Gastrocnemius medialis (tissue), 4 donors: ENCODE measurements at regions not wholly inside any gene's neighbourhood (a gene's known extent, or its start where the extent isn't known, plus 50 kb on each side); places are given as distances from the start of the nearest gene placed in this dataset.

Experiments
- ATAC-seq, 2 donors: fragments of 150-250 bp; one replicate each; pipeline ENCODE4 v1.9.1; 2016
- DNase-seq, 2 donors: peaks; one replicate each; pipeline ENCODE4 v3.0.0-alpha.2; 2019
- H3K27ac ChIP-seq, 4 donors: fragments of 200-600 bp; sonication (generic); 1 replicate in 1 of 4; 2 replicates in 3 of 4; pipeline ENCODE4 v1.5.1; 2016 to 2018; ENCODE audit warnings: mild to moderate bottlenecking in 2 of 4, moderate library complexity in 1 of 4
- H3K27me3 ChIP-seq, 3 donors: fragments of 200-600 bp; sonication (generic) in 2 of 3; 1 replicate in 1 of 3; 2 replicates in 2 of 3; pipeline versions ENCODE4 v1.5.1 to v1.6.0; 2016 to 2019; ENCODE audit warnings: mild to moderate bottlenecking in 1 of 3, moderate library complexity in 1 of 3
- H3K36me3 ChIP-seq, 2 donors: fragments of 200-600 bp; sonication (generic) in 1 of 2; one replicate each; pipeline ENCODE4 v1.5.1; 2017 to 2018
- H3K4me1 ChIP-seq, 2 donors: fragments of 200-600 bp; sonication (generic) in 1 of 2; one replicate each; pipeline ENCODE4 v1.5.1; 2016 to 2017; ENCODE audit warnings: mild to moderate bottlenecking in 2 of 2
- H3K4me3 ChIP-seq, 4 donors: fragments of 200-600 bp; sonication (generic) in 3 of 4; 1 replicate in 1 of 4; 2 replicates in 3 of 4; pipeline ENCODE4 v1.5.1; 2016 to 2019; ENCODE audit warnings: mild to moderate bottlenecking in 2 of 4
- H3K9me3 ChIP-seq, 3 donors: fragments of 200-600 bp; sonication (generic) in 2 of 3; 1 replicate in 1 of 3; 2 replicates in 2 of 3; pipeline ENCODE4 v1.5.1; 2016 to 2019
- CTCF ChIP-seq, 5 experiments: fragments of 450-650 bp in 3 of 5; fragments of 200-600 bp in 2 of 5; sonication (generic) in 2 of 5; IDR thresholded peaks in 4 of 5; conservative IDR thresholded peaks in 1 of 5; 1 replicate in 4 of 5; 2 replicates in 1 of 5; pipeline ENCODE4 v1.5.1; 2016 to 2019; ENCODE audit warnings: antibody characterized with exemption in 5 of 5, mild to moderate bottlenecking in 3 of 5, moderate library complexity in 3 of 5
- POLR2A ChIP-seq, 2 donors: fragments of 450-650 bp; IDR thresholded peaks; one replicate each; pipeline ENCODE4 v1.6.1; 2017; ENCODE audit warnings: antibody characterized with exemption in 2 of 2, mild to moderate bottlenecking in 2 of 2, moderate library complexity in 2 of 2
- in situ Hi-C, 4 donors: fragments of 200-750 bp; cut with MboI; loops; one replicate each; pipeline versions ENCODE4 v1.15.0 to v1.8.0; 2017; ENCODE audit warnings: low sequenced_read_pairs in 4 of 4
- intact Hi-C: fragments of 100-400 bp; cut with DNase I; formaldehyde crosslinking; loops from one replicate; pipeline ENCODE4 v1.15.1; 2023; ENCODE audit warnings: low total_unique reads

- in situ Hi-C loops, result loop anchor here in 2 of 4 donors (10.0 to 25.0 kb wide), 2 partner anchors 1068 to 1085 kb away; no protein-coding TSS in a partner anchor
- TF ChIP-seq POLR2A (IDR thresholded peaks at IDR 0.05) (no peak), CTCF (IDR thresholded peaks at IDR 0.05 in 4 of 5, conservative IDR thresholded peaks at IDR 0.05 in 1 of 5) (no peak)
- intact Hi-C loops, result no loop called here
- DNase-seq, result no peak
- no peaks in the 10 kb centered on the region for H3K9me3 ChIP-seq
- H3K36me3 ChIP-seq, result no peaks in the 10 kb centered on the region
- no peaks in the 10 kb centered on the region for H3K4me1 ChIP-seq
- H3K27me3 ChIP-seq, result no peaks in the 10 kb centered on the region
- H3K4me3 ChIP-seq, result no peak overlapping the region
- no peak overlapping the region for H3K27ac ChIP-seq
- no peak for ATAC-seq
Measured at GRCh38 chr1:96969656-96970163, 248.1 kb downstream of the PTBP2 start.

- TF ChIP-seq POLR2A (IDR thresholded peaks at IDR 0.05) (no peak), CTCF (IDR thresholded peaks at IDR 0.05 in 4 of 5, conservative IDR thresholded peaks at IDR 0.05 in 1 of 5) (no peak)
- H3K27ac ChIP-seq, result no peak overlapping the region
- no peak for DNase-seq
- intact Hi-C loops, result no loop called here
- no peak for ATAC-seq
- H3K4me3 ChIP-seq, result no peak overlapping the region
- H3K27me3 ChIP-seq, result peaks cover 0 to 3% (median 0%) of the 10 kb centered on the region in 3 donors
- no peaks in the 10 kb centered on the region for H3K4me1 ChIP-seq
- in situ Hi-C loops, result loop anchor here in 1 of 4 donors (25.0 kb wide), 1 partner anchor 1066 kb away; no protein-coding TSS in a partner anchor
- no peaks in the 10 kb centered on the region for H3K36me3 ChIP-seq
- no peaks in the 10 kb centered on the region for H3K9me3 ChIP-seq
Measured at GRCh38 chr1:96971439-96971838, 249.9 kb downstream of the PTBP2 start.

- H3K27me3 ChIP-seq, result peaks cover 0 to 3% (median 0%) of the 10 kb centered on the region in 3 donors
- in situ Hi-C loops (loop anchor here in 1 of 4 donors (25.0 kb wide), 1 partner anchor 1065 kb away; no protein-coding TSS in a partner anchor), intact Hi-C loops (no loop called here)
- H3K27ac ChIP-seq, result no peak overlapping the region
- no peak for DNase-seq
- no peak for ATAC-seq
- H3K36me3 ChIP-seq, result no peaks in the 10 kb centered on the region
- H3K4me1 ChIP-seq, result no peaks in the 10 kb centered on the region
- H3K4me3 ChIP-seq, result no peak overlapping the region
- TF ChIP-seq POLR2A (IDR thresholded peaks at IDR 0.05) (no peak), CTCF (IDR thresholded peaks at IDR 0.05 in 4 of 5, conservative IDR thresholded peaks at IDR 0.05 in 1 of 5) (no peak)
- H3K9me3 ChIP-seq, result no peaks in the 10 kb centered on the region
Measured at GRCh38 chr1:96971849-96972602, 250.4 kb downstream of the PTBP2 start.

GRCh38 chr1:96973605-96974004 lies 252.0 kb downstream of the PTBP2 start:
- Histone ChIP-seq H3K36me3 (no peaks in the 10 kb centered on the region), H3K27me3 (peaks cover 0 to 3% (median 0%) of the 10 kb centered on the region in 3 donors), H3K27ac (no peak overlapping the region), H3K4me3 (no peak overlapping the region), H3K9me3 (no peaks in the 10 kb centered on the region), H3K4me1 (no peaks in the 10 kb centered on the region)
- in situ Hi-C loops, result loop anchor here in 1 of 4 donors (25.0 kb wide), 1 partner anchor 1064 kb away; no protein-coding TSS in a partner anchor
- ATAC-seq (no peak), DNase-seq (peak in 1 of 2 donors; percentile 13)
- intact Hi-C loops, result no loop called here
- TF ChIP-seq POLR2A (IDR thresholded peaks at IDR 0.05) (no peak), CTCF (IDR thresholded peaks at IDR 0.05 in 4 of 5, conservative IDR thresholded peaks at IDR 0.05 in 1 of 5) (no peak)
